Adrenal gland (tissue), 9 donors: ENCODE measurements at regions not wholly inside any gene's neighbourhood (a gene's known extent, or its start where the extent isn't known, plus 50 kb on each side); places are given as distances from the start of the nearest gene placed in this dataset.

Experiments
- DNase-seq, 7 donors: peaks; one replicate each; pipeline ENCODE4 v3.0.0-alpha.2; 2019 to 2020
- H3K27ac ChIP-seq, 5 donors: fragments of 200-600 bp; sonication (generic) in 4 of 5; 1 replicate in 3 of 5; 2 replicates in 2 of 5; pipeline versions ENCODE4 v1.5.1 to v1.8.0; 2016 to 2020; ENCODE audit warnings: mild to moderate bottlenecking in 1 of 5
- H3K27me3 ChIP-seq: fragments of 200-600 bp; 2 replicates; pipeline ENCODE4 v1.8.0; 2021
- H3K36me3 ChIP-seq, 2 donors: fragments of 200-600 bp; replicated peaks in 1 of 2; 1 replicate in 1 of 2; 2 replicates in 1 of 2; pipeline versions ENCODE4 v1.5.1 to v1.8.0; 2018 to 2022
- H3K4me1 ChIP-seq, 2 donors: fragments of 200-600 bp; replicated peaks in 1 of 2; 1 replicate in 1 of 2; 2 replicates in 1 of 2; pipeline versions ENCODE4 v1.5.1 to v1.8.0; 2018 to 2021
- H3K4me3 ChIP-seq, 4 donors: fragments of 200-600 bp; sonication (generic) in 3 of 4; one replicate each; pipeline ENCODE4 v1.5.1; 2016 to 2018
- H3K9me3 ChIP-seq, 3 donors: fragments of 200-600 bp; sonication (generic) in 1 of 3; replicated peaks in 1 of 3; 1 replicate in 2 of 3; 2 replicates in 1 of 3; pipeline versions ENCODE4 v1.5.1 to v1.8.0; 2016 to 2021
- POLR2A ChIP-seq, 2 donors: fragments of 450-650 bp; IDR thresholded peaks; one replicate each; pipeline ENCODE4 v1.6.1; 2017; ENCODE audit warnings: antibody characterized with exemption in 2 of 2, mild to moderate bottlenecking in 2 of 2, moderate library complexity in 1 of 2
- WGBS, 4 donors: extraction: QIAGEN DNeasy Blood & Tissue Kit in 2 of 4; methylation state at CpG; one replicate each; pipeline versions ENCODE4 v1.1.5 to v1.1.7; 2013 to 2017; 5-methylcytosine and 5-hydroxymethylcytosine counted together
- intact Hi-C, 2 donors: fragments of 100-400 bp; cut with DNase I; formaldehyde crosslinking; loops; one replicate each; pipeline versions ENCODE4 v1.14.1 to v1.15.0; 2022 to 2023
- TF ChIP-seq, protein P1 (sequence below), 6 experiments: fragments of 450-650 bp in 4 of 6; fragments of 200-600 bp in 2 of 6; sonication (generic) in 1 of 6; IDR thresholded peaks; 1 replicate in 5 of 6; 2 replicates in 1 of 6; pipeline versions ENCODE4 v1.5.1 to v1.8.0; 2016 to 2021; ENCODE audit warnings: antibody characterized with exemption in 6 of 6, mild to moderate bottlenecking in 2 of 6, moderate library complexity in 1 of 6
- donor health status: healthy with polysubstance abuse.
- donor health status: Bipolar disorder and iron deficiency.
- donor health status: DM: yes; HTN: yes; CAD: no.
- donor health status: DM: no; HTN: no; CAD: no.
- donor health status: DM: no; HTN: no; CAD: no.

DNA sequence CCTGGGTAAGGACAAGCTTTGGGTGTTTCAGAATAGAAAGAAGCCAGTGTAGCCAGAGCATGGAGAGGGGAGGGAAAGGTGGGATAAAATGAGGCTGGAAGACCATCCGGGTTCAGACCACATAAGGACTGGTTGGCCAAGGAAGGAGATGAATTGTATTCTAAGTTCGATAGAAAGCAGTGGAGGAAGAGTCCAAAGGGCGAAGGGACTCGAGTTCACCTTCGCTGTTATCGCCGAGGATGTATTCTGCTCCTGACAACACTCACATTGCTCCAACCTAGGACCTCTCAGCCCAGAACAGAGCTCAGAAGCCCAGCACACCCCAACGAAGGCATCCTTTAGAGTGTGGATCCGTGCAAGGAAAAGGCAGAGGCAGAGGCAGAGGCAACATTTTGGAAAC, 133.1 kb upstream of the EPB41L4A start:
- Histone ChIP-seq H3K27me3 (no peaks in the 10 kb centered on the region), H3K9me3 (no peaks in the 10 kb centered on the region), H3K27ac (no peak overlapping the region), H3K36me3 (no peaks in the 10 kb centered on the region), H3K4me3 (no peak overlapping the region), H3K4me1 (peaks cover 0 to 4% of the 10 kb centered on the region in 2 donors)
- intact Hi-C loops = loop anchor here (2.0 to 10.0 kb wide), 3 partner anchors 205 to 373 kb away; partner anchors contain the start of gene REEP5 (in 1 of the 2)
- no peak for TF ChIP-seq POLR2A (IDR thresholded peaks at IDR 0.05)
- TF ChIP-seq, protein P1, sequence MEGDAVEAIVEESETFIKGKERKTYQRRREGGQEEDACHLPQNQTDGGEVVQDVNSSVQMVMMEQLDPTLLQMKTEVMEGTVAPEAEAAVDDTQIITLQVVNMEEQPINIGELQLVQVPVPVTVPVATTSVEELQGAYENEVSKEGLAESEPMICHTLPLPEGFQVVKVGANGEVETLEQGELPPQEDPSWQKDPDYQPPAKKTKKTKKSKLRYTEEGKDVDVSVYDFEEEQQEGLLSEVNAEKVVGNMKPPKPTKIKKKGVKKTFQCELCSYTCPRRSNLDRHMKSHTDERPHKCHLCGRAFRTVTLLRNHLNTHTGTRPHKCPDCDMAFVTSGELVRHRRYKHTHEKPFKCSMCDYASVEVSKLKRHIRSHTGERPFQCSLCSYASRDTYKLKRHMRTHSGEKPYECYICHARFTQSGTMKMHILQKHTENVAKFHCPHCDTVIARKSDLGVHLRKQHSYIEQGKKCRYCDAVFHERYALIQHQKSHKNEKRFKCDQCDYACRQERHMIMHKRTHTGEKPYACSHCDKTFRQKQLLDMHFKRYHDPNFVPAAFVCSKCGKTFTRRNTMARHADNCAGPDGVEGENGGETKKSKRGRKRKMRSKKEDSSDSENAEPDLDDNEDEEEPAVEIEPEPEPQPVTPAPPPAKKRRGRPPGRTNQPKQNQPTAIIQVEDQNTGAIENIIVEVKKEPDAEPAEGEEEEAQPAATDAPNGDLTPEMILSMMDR (IDR thresholded peaks at IDR 0.05) = no peak
- 83 to 90% (median 87%) methylated on average over 9 of the region's 9 CpGs for WGBS, 4 donors
- DNase-seq = no peak

DNA sequence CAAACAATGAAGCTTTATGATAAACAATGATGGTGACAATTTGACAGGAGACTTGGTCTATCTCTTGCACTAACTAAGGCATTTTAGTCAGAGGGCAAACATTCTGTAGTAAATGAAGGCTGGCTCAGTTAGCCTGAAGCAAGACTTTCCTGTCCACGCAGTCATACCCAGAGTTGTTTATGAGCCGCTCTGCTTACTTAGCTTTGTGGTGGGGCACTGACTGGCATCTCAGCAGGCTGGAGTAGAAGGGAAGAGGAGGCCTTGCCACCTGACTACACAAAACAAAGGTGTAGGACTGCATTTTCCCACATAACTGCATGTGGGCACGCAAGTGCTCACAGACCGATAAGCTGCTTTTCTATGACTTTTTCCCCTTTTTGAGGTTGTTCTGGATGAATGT, 133.7 kb upstream of the EPB41L4A start:
- Histone ChIP-seq H3K4me3 (no peak overlapping the region), H3K4me1 (peaks cover 0 to 3% of the 10 kb centered on the region in 2 donors), H3K27me3 (no peaks in the 10 kb centered on the region), H3K36me3 (no peaks in the 10 kb centered on the region), H3K9me3 (no peaks in the 10 kb centered on the region), H3K27ac (no peak overlapping the region)
- intact Hi-C loops = loop anchor here (2.0 to 10.0 kb wide), 3 partner anchors 204 to 372 kb away; partner anchors contain the start of gene REEP5 (in 1 of the 2)
- DNase-seq = no peak
- TF ChIP-seq, protein P1 (IDR thresholded peaks at IDR 0.05) = no peak
- TF ChIP-seq POLR2A (IDR thresholded peaks at IDR 0.05) = no peak
- WGBS, 4 donors = 86 to 95% (median 94%) methylated on average over 4 of the region's 4 CpGs

DNA sequence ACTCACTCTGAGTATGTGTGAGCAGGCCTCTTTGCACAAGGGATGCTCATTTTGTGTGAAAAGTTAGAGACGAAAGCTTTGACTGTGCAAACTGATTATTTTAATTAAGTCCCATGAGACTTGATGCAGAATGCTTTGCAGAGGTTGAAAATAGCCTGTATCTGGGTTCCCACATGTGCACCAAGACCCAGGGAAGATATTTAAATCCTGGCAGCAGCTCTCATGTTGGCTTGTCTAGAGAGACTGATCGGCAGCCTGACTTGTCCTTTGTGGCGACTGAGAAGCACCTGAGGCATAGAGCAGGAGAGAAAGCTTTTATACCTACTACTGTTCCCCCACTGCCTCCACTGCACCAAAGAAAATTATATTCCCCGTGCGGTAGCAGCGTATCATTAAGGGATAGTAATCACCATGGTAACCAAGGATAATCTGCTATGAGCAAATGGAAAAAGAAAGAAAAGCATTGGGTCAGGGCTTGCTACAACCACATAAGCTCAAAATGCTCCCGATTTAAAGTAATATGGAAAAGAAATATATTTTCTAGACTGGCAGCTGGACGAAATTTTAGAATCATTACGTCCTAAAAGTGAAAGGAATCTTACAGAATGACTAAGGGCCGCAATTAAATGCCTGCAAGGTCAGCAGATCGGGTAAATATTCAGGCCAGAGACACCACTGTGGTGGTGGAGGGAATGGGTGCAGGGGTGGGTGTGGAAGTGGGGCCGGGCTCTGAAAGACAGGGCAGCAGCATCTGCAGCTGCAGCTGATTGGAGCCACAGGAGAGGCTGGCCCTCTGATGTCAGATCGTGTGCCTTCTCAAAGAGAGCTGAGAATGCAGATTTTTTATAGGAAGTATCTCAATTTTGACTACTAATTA, 135.3 kb upstream of the EPB41L4A start:
- intact Hi-C loops = loop anchor here (5.0 to 10.0 kb wide), 2 partner anchors 203 to 370 kb away; partner anchors contain the start of gene REEP5 (in 1 of the 2)
- DNase-seq = peak in 5 of 7 donors; percentile 13 to 62 (median 20)
- Histone ChIP-seq H3K4me1 (no peaks in the 10 kb centered on the region), H3K27me3 (no peaks in the 10 kb centered on the region), H3K27ac (no peak overlapping the region), H3K36me3 (no peaks in the 10 kb centered on the region), H3K4me3 (peak overlapping the region in 1 of 4 donors; percentile 31), H3K9me3 (no peaks in the 10 kb centered on the region)
- no peak for TF ChIP-seq POLR2A (IDR thresholded peaks at IDR 0.05)
- TF ChIP-seq, protein P1 (IDR thresholded peaks at IDR 0.05) = no peak
- WGBS, 4 donors = 50 to 60% (median 56%) methylated on average over 11 to 13 of the region's 13 CpGs

DNA sequence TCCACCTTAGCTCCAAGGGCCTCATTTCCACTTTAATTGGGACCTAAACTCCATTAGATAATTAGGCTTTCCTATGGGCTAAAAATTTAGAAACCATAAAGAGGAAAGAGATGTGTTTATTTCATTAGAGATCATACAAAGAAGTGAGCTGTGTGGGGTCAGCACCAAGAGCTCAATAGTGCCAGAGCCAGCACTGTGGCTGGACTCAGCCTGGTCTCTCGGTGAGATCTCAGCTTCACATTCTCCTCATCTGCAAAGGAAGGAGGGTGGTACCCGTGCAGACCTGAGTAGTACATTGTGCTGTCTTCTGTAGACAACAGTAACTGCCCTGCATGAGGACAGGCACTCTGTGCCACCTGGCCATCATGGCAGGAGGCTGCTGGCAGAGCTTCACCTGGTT, 136.1 kb upstream of the EPB41L4A start:
- DNase-seq = no peak
- H3K36me3 ChIP-seq = no peaks in the 10 kb centered on the region
- no peaks in the 10 kb centered on the region for H3K27me3 ChIP-seq
- no peak overlapping the region for H3K4me3 ChIP-seq
- no peak overlapping the region for H3K27ac ChIP-seq
- no peaks in the 10 kb centered on the region for H3K9me3 ChIP-seq
- TF ChIP-seq POLR2A (IDR thresholded peaks at IDR 0.05) = no peak
- TF ChIP-seq, protein P1 (IDR thresholded peaks at IDR 0.05) = no peak
- H3K4me1 ChIP-seq = no peaks in the 10 kb centered on the region
- WGBS, 4 donors = 60 to 100% (median 66%) methylated on average over 1 to 2 of the region's 2 CpGs
- intact Hi-C loops = loop anchor here in 1 of 2 donors (10.0 kb wide), 1 partner anchor 370 kb away; the partner anchor contains the start of gene REEP5
